Gastrocnemius medialis (tissue), 4 donors: ENCODE measurements at regions not wholly inside any gene's neighbourhood (a gene's known extent, or its start where the extent isn't known, plus 50 kb on each side); places are given as distances from the start of the nearest gene placed in this dataset.

Source experiments
- POLR2A ChIP-seq, 2 donors: fragments of 450-650 bp; IDR thresholded peaks; one replicate each; pipeline ENCODE4 v1.6.1; 2017; ENCODE audit warnings: antibody characterized with exemption in 2 of 2, mild to moderate bottlenecking in 2 of 2, moderate library complexity in 2 of 2
- TF ChIP-seq, protein P1 (sequence below), 5 experiments: fragments of 450-650 bp in 3 of 5; fragments of 200-600 bp in 2 of 5; sonication (generic) in 2 of 5; IDR thresholded peaks in 4 of 5; conservative IDR thresholded peaks in 1 of 5; 1 replicate in 4 of 5; 2 replicates in 1 of 5; pipeline ENCODE4 v1.5.1; 2016 to 2019; ENCODE audit warnings: antibody characterized with exemption in 5 of 5, mild to moderate bottlenecking in 3 of 5, moderate library complexity in 3 of 5

DNA sequence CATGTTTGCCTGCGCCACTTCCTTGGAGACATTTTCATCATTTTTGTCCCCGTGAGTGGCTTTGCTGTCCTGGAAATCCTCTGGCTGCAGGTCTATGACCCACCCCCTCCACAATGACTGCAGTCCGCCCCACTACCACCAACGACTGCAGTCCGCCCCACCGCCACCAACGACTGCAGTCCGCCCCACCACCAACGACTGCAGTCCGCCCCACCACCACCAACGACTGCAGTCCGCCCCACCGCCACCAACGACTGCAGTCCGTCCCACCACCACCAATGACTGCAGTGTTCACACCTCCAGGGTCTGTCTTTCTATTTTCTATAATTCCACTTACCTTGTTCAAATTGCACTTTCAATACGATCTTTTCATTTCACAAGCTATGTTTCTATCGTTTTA is 820.7 kb upstream of the SALL3 start:
- TF ChIP-seq, protein P1, sequence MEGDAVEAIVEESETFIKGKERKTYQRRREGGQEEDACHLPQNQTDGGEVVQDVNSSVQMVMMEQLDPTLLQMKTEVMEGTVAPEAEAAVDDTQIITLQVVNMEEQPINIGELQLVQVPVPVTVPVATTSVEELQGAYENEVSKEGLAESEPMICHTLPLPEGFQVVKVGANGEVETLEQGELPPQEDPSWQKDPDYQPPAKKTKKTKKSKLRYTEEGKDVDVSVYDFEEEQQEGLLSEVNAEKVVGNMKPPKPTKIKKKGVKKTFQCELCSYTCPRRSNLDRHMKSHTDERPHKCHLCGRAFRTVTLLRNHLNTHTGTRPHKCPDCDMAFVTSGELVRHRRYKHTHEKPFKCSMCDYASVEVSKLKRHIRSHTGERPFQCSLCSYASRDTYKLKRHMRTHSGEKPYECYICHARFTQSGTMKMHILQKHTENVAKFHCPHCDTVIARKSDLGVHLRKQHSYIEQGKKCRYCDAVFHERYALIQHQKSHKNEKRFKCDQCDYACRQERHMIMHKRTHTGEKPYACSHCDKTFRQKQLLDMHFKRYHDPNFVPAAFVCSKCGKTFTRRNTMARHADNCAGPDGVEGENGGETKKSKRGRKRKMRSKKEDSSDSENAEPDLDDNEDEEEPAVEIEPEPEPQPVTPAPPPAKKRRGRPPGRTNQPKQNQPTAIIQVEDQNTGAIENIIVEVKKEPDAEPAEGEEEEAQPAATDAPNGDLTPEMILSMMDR (IDR thresholded peaks at IDR 0.05 in 4 of 5, conservative IDR thresholded peaks at IDR 0.05 in 1 of 5) = no peak
- no peak for TF ChIP-seq POLR2A (IDR thresholded peaks at IDR 0.05)
